ENCODE measurements at regions not wholly inside any gene's neighbourhood (a gene's known extent, or its start where the extent isn't known, plus 50 kb on each side); places are given as distances from the start of the nearest gene placed in this dataset.

DNA sequence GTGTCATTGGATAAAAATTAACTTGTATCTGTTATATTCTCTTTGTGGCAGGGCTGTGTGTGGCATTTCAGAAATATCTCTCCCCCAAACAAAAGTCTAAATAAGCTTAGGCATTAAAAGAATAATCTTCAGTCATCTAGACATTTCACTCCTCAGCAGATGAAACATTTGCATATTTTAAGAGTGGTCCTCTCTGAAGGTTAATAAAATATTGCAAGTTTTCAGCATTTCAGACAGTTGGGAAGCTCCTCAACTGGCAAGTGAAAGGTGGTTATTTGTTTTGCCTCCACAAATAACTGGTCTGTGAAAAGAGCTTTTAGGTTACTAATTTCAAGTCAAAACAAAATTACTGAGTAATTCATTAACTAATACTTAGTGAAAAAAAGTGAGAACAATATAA is 462.6 kb downstream of the EPHA4 start:
- no peaks in the 10 kb centered on the region for H3K9me3 Mint-ChIP-seq

More for the DNA sequence above, 462.6 kb downstream of the EPHA4 start:
- no peak overlapping the region for H2BK120ac ChIP-seq (ENCODE audit: low read depth, low read length, poor library complexity, severe bottlenecking)
- no peak overlapping the region for H3K14ac ChIP-seq (ENCODE audit: insufficient read depth, low read length)
- H4K8ac ChIP-seq (replicated peaks; ENCODE audit: insufficient read length, low read depth, low read length) = no peak overlapping the region
- TF ChIP-seq CTCF (conservative IDR thresholded peaks at IDR 0.05) = no peak
- no peak overlapping the region for H4K5ac ChIP-seq (ENCODE audit: insufficient read length, low read depth, low read length)
- no peak overlapping the region for H3K4ac ChIP-seq (ENCODE audit: low read depth, low read length)
- H2AK5ac ChIP-seq (ENCODE audit: insufficient read length, low read length) = no peak overlapping the region
- no peak overlapping the region for H3K9ac ChIP-seq (ENCODE audit: extremely low read depth, insufficient read length, low read length)
- H2BK12ac ChIP-seq (ENCODE audit: insufficient read length, low read depth, low read length) = no peak overlapping the region
- no peak for DNase-seq
- H2AFZ ChIP-seq (ENCODE audit: low read length) = no peak overlapping the region
- Mint-ChIP-seq H3K36me3 (ENCODE audit: insufficient read depth in 1 of 3, low read depth in 3 of 3) (no peaks in the 10 kb centered on the region), H3K4me1 (peaks cover 6 to 7% of the 10 kb centered on the region in 2 experiments), H3K27ac (no peak overlapping the region), H3K27me3 (ENCODE audit: low read depth) (no peaks in the 10 kb centered on the region), H3K4me3 (no peak overlapping the region)
- no peaks in the 10 kb centered on the region for H3K79me1 ChIP-seq (ENCODE audit: insufficient read depth, low read depth, low read length, poor library complexity, severe bottlenecking)
- H4K91ac ChIP-seq (ENCODE audit: insufficient read length, low read depth, low read length) = no peak overlapping the region
- H4K20me1 ChIP-seq (ENCODE audit: control insufficient read depth, insufficient read depth, insufficient read length) = no peaks in the 10 kb centered on the region
- H3K9me3 ChIP-seq (ENCODE audit: control insufficient read depth, low read depth, low read length) = no peaks in the 10 kb centered on the region
- no peak overlapping the region for H2BK5ac ChIP-seq (ENCODE audit: insufficient read length, low read length)
- no peak overlapping the region for H3K27ac ChIP-seq (ENCODE audit: insufficient read length, low read depth, low read length)
- H3K79me2 ChIP-seq (ENCODE audit: insufficient read depth, low read length) = no peaks in the 10 kb centered on the region
- H3K23me2 ChIP-seq (ENCODE audit: insufficient read length, low read depth, low read length, poor library complexity, severe bottlenecking) = no peaks in the 10 kb centered on the region
- H3K23ac ChIP-seq (ENCODE audit: insufficient read length, low read depth, low read length) = no peak overlapping the region
- H2BK20ac ChIP-seq (ENCODE audit: low read depth, low read length, poor library complexity, severe bottlenecking) = no peak overlapping the region
- no peak overlapping the region for H3K18ac ChIP-seq (ENCODE audit: insufficient read length, low read depth, low read length)
- H3K27me3 ChIP-seq (ENCODE audit: insufficient read depth, low read length) = no peaks in the 10 kb centered on the region
- no peak overlapping the region for H3K56ac ChIP-seq (ENCODE audit: insufficient read length, low read depth, low read length)
- H2BK15ac ChIP-seq (ENCODE audit: low read depth, low read length) = no peak overlapping the region
- no peak overlapping the region for H3T11ph ChIP-seq (ENCODE audit: low read length)
- no peak overlapping the region for H3K4me2 ChIP-seq (ENCODE audit: insufficient read depth, insufficient read length, low read length)
- H3K4me1 ChIP-seq (ENCODE audit: insufficient read depth, low read length) = no peaks in the 10 kb centered on the region
